T-helper 2 cell treated with Interferon-gamma antibody and Interleukin-4, amounts not matched to agents 5 μg/mL and 100 μg/mL, for 36 hours (primary cell): ENCODE measurements at regions not wholly inside any gene's neighbourhood (a gene's known extent, or its start where the extent isn't known, plus 50 kb on each side); places are given as distances from the start of the nearest gene placed in this dataset.
"Not testable (repeated sequence)": the region's sequence is repeated elsewhere in the genome, so short reads cannot be mapped to it uniquely, and the experiment has no call there.

Experiments
- DNase-seq: peaks from one replicate; pipeline ENCODE4 v3.0.0; 2021; ENCODE audit warnings: low spot score
- H3K27ac Mint-ChIP-seq: one replicate; pipeline ENCODE4 v1.8.0; 2021; ENCODE audit warnings: mild to moderate bottlenecking, mixed read lengths
- H3K27me3 Mint-ChIP-seq: one replicate; pipeline ENCODE4 v1.8.0; 2021; ENCODE audit warnings: low read depth, mixed read lengths
- H3K36me3 Mint-ChIP-seq: one replicate; pipeline ENCODE4 v1.8.0; 2021; ENCODE audit warnings: low read depth, mixed read lengths
- H3K4me1 Mint-ChIP-seq: one replicate; pipeline ENCODE4 v1.8.0; 2021; ENCODE audit warnings: low read depth, mixed read lengths
- H3K4me3 Mint-ChIP-seq: one replicate; pipeline ENCODE4 v1.8.0; 2022; ENCODE audit warnings: mild to moderate bottlenecking, moderate library complexity, mixed read lengths
- H3K9me3 Mint-ChIP-seq: one replicate; pipeline ENCODE4 v1.8.0; 2021; ENCODE audit warnings: mixed read lengths

DNA sequence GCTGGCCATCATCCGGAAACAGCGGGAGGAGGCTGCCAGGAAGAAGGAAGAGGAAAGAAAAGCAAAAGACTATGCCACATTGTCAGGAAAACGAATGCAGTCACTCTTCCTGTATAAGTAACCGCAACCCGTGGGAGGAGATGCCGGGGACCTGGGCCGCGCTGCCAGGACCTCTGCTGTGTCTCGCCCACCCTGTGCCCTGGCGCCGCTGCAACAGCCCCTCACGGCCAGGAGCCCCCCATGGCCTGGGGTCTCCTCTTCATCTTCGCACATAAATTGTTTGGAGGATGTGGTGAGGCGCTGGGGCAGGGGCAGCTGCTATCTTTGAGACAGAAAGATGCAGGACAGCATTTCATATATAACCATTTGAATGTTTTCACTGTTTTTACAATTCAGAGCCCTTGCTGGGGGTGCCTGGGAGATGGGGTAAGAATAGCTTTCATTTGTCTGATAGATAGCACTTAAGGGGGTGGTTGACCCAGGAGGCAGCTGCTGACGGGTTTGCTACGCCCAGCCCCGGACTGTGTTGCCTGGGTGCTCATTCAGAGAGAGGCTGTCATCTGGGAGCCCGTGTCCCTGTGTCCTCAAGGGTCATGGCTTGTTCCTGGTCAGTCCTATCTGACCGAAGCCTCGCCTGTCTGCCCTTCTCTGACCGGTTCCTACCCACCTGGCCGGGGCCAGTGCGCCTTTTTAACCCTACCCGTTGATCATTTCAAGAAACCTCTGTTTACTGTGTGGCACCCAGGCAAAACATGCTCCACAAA lies 1067.7 kb upstream of the COX7C start:
- no peak overlapping the region for H3K27ac Mint-ChIP-seq
- H3K4me3 Mint-ChIP-seq, result no peak overlapping the region
- H3K4me1 Mint-ChIP-seq, result no peaks in the 10 kb centered on the region
- peaks cover 27% of the 10 kb centered on the region for H3K9me3 Mint-ChIP-seq
- no peaks in the 10 kb centered on the region for H3K36me3 Mint-ChIP-seq
- no peaks in the 10 kb centered on the region for H3K27me3 Mint-ChIP-seq
- no peak for DNase-seq

DNA sequence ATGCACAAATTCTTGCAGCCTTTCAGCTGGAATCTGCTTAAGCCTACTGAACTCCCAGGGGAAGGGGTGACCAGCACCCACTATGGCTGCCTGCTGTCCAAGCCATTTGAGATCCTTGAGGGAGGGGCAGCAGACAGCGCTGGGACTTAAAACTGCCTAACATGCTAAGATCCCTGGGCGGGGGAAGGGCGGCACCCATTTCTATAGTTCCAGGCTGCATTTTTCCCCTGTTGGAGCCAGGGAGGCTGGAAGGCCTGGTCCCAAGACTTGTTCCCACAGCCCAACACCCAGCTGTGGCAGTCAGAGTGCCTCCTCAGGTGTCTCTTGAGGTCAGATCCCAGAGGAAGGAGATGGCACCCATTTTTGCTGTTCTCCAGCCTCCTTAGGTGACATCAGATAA lies 1061.3 kb upstream of the COX7C start:
- Mint-ChIP-seq H3K27me3 (no peaks in the 10 kb centered on the region), H3K4me1 (no peaks in the 10 kb centered on the region), H3K4me3 (no peak overlapping the region), H3K36me3 (no peaks in the 10 kb centered on the region), H3K9me3 (peaks cover 28% of the 10 kb centered on the region), H3K27ac (no peak overlapping the region)
- no peak for DNase-seq

DNA sequence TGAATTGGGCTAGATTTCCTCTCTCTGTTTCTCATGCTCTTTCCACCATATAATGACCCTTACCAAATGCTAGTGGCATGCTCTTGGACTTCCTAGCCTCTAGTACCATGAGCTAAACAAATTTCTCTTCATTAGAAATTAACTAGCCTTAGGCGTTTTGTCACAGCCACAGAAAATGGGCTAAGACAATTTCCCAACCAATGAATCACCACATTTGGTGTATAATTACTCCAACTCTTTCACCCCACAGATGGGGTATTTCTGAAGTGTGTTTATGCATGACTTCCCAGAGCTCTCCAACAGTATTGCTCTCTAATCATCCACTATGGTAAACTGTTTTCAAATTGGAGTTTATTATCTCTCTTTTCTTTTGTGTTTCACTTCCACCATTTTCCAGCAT lies 1041.1 kb upstream of the COX7C start:
- peaks cover 3% of the 10 kb centered on the region for H3K9me3 Mint-ChIP-seq

DNA sequence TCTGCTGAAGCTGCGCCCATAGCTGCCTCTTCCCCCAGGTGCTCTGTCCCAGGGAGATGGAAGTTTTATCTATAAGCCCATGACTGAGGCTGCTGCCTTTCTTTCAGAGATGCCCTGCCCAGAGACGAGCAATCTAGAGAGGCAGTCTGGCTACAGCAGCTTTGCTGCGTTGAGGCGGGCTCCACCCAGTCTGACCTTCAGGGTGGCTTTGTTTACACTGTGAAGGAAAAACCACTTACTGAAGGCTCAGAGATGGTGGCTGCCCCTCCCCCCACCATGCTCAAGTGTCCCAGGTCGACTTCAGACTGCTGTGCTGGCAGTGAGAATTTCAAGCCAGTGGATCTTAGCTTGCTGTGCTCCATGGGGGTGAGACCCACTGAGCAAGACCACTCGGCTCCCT lies 1029.9 kb upstream of the COX7C start:
- H3K27ac Mint-ChIP-seq, H3K36me3 Mint-ChIP-seq, H3K4me1 Mint-ChIP-seq, DNase-seq, H3K4me3 Mint-ChIP-seq, H3K27me3 Mint-ChIP-seq: not testable (repeated sequence)
- peaks cover 44% of the 10 kb centered on the region for H3K9me3 Mint-ChIP-seq

More for the DNA sequence above, 1041.1 kb upstream of the COX7C start:
- Mint-ChIP-seq H3K4me3 (no peak overlapping the region), H3K36me3 (no peaks in the 10 kb centered on the region), H3K27me3 (no peaks in the 10 kb centered on the region), H3K27ac (no peak overlapping the region), H3K4me1 (no peaks in the 10 kb centered on the region)
- no peak for DNase-seq

DNA sequence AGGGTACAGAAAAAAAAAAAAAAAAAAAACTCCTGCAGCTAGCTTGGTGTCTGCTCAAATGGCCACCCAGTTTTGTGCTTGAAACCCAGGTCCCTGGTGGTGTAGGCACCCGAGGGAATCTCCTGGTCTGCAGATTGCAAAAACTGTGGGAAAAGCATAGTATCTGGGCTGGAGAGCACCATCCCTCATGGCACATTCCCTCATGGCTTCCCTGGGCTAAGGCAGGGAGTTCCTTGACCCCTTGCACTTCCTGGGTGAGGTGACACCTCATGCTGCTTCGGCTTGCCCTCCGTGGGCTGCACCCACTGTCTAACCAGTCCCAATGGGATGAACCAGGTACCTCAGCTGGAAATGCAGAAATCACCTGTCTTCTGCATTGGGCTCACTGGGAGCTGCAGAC lies 1029.5 kb upstream of the COX7C start:
- DNase-seq, H3K27me3 Mint-ChIP-seq, H3K27ac Mint-ChIP-seq, H3K36me3 Mint-ChIP-seq, H3K4me1 Mint-ChIP-seq, H3K4me3 Mint-ChIP-seq: not testable (repeated sequence)
- peaks cover 46% of the 10 kb centered on the region for H3K9me3 Mint-ChIP-seq

DNA sequence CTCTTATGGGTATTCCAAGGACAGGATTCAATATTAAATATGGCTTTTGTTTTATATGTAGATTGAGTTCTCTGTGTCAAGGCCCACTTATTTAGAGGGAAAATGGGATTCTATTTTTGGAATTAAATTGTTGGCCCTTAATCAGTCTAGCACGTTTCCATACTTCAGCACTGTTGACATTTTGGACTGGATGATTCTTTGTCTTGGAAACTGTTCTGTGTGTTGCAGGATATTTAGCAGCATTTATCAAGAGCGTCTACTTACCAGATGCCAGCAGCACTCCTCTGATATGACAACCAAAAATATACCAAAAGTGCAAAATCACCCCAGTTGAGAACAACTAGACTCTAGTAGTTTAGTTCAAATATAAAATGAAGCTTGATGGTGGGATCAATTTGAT lies 1027.0 kb upstream of the COX7C start:
- H3K36me3 Mint-ChIP-seq, result no peaks in the 10 kb centered on the region
- H3K4me3 Mint-ChIP-seq, result no peak overlapping the region
- no peaks in the 10 kb centered on the region for H3K4me1 Mint-ChIP-seq
- H3K9me3 Mint-ChIP-seq, result peaks cover 38% of the 10 kb centered on the region
- H3K27ac Mint-ChIP-seq, result no peak overlapping the region
- H3K27me3 Mint-ChIP-seq, result no peaks in the 10 kb centered on the region
- DNase-seq, result no peak

DNA sequence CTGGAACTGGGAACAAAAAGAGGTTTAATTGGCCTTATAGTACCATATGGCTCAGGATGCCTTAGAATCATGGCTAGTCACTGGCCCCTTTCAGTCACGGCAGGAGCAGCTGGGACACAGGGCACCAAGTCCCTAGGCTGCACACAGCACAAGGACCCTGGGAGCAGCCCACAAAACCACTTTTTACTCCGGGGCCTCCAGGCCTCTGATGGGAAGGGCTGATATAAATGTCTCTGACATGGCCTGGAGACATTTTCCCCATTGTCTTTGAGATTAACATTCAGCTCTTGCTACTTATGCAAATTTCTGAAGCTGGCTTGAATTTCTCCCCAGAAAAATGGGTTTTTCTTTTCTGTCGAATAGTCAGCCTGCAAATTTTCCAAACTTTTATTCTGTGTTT lies 1026.4 kb upstream of the COX7C start:
- Mint-ChIP-seq H3K36me3 (no peaks in the 10 kb centered on the region), H3K4me3 (no peak overlapping the region), H3K27me3 (no peaks in the 10 kb centered on the region), H3K27ac (no peak overlapping the region), H3K4me1 (no peaks in the 10 kb centered on the region), H3K9me3 (peaks cover 35% of the 10 kb centered on the region)
- no peak for DNase-seq

DNA sequence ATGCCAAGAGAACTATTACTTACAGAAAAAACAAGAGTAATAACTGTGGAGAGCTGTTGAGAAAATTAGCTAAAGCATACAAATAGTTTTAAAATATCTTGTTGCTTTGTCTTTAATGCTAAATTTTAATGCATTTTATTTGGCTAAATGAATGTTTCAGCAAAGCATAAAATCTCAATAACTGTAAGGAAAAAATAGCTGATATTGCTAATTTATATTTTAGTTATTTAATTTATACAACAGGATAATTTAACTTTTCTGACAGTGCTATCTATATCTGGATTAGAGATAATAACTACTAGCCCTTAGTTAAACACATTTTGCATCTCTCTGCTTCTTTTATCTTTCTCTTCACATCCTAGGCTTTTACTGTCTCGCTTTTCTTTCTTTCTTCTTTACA lies 1014.9 kb upstream of the COX7C start:
- H3K9me3 Mint-ChIP-seq, result no peaks in the 10 kb centered on the region
- H3K27me3 Mint-ChIP-seq, result no peaks in the 10 kb centered on the region
- H3K27ac Mint-ChIP-seq, result no peak overlapping the region
- no peaks in the 10 kb centered on the region for H3K36me3 Mint-ChIP-seq
- H3K4me3 Mint-ChIP-seq, result no peak overlapping the region
- DNase-seq, result no peak
- no peaks in the 10 kb centered on the region for H3K4me1 Mint-ChIP-seq

DNA sequence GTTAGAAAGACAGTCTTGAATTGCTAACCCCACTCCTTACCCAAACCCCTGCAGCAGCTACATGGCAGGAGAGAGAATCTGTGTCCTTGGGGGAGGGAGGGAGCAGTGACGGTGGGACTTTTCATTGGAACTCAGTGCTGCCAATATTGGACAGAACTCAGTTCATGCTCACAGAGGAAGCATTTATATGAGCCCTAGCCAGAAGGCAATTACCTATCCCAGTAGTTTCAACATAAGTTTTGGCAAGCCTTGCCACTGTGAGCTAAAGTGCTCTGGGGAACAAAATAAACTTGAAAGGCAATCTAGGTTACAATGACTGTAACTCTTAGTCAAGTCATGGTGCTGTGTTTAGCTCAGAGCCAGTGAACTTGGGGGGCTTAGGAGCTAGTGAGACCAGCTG lies 1013.4 kb upstream of the COX7C start:
- H3K27me3 Mint-ChIP-seq, result no peaks in the 10 kb centered on the region
- H3K9me3 Mint-ChIP-seq, result peaks cover 3% of the 10 kb centered on the region
- no peak overlapping the region for H3K27ac Mint-ChIP-seq
- no peaks in the 10 kb centered on the region for H3K4me1 Mint-ChIP-seq
- H3K4me3 Mint-ChIP-seq, result no peak overlapping the region
- H3K36me3 Mint-ChIP-seq, result no peaks in the 10 kb centered on the region
- DNase-seq, result no peak

DNA sequence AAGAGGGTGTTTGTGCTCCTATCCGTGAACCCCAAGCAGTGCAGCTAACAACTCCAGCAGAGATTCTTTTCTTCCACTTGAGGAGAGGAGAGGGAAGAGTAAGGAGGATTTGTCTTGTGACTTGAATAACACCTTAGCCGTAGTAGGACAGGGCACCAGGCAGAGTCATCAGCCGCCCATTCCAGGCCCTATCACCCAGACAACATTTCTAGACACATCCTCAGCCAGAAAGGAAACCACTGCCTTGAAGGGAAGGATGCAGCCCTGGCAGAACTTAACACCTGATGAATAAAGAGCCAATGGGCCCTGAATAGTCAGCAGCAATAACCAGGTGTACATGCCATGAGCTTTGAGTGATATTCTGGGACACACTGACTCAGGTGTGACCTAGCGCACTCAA lies 1013.0 kb upstream of the COX7C start:
- no peak overlapping the region for H3K27ac Mint-ChIP-seq
- no peaks in the 10 kb centered on the region for H3K4me1 Mint-ChIP-seq
- H3K27me3 Mint-ChIP-seq, result no peaks in the 10 kb centered on the region
- H3K9me3 Mint-ChIP-seq, result peaks cover 3% of the 10 kb centered on the region
- no peak for DNase-seq
- H3K36me3 Mint-ChIP-seq, result no peaks in the 10 kb centered on the region
- H3K4me3 Mint-ChIP-seq, result no peak overlapping the region

DNA sequence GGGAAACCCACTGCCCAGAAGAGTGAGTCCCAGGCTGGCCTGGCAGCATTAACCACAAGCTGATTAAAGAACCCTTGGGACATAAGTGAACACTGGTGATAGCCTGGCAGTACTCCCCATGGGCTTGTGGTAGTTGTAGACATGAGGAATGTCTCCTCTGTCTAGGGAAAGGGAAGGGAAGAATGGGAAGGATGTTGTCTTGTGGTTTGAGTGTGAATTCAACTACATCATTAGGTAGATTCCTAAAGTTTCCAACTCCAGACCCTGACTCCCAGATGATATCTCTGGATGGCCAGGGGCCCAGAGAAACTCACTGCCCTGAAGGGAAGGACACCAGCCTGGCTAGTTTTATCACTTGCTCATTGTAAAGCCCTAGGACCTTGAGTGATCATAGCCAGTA lies 1012.4 kb upstream of the COX7C start:
- no peak overlapping the region for H3K27ac Mint-ChIP-seq
- H3K9me3 Mint-ChIP-seq, result peaks cover 5% of the 10 kb centered on the region
- no peak overlapping the region for H3K4me3 Mint-ChIP-seq
- DNase-seq, result no peak
- H3K27me3 Mint-ChIP-seq, result no peaks in the 10 kb centered on the region
- no peaks in the 10 kb centered on the region for H3K36me3 Mint-ChIP-seq
- no peaks in the 10 kb centered on the region for H3K4me1 Mint-ChIP-seq

DNA sequence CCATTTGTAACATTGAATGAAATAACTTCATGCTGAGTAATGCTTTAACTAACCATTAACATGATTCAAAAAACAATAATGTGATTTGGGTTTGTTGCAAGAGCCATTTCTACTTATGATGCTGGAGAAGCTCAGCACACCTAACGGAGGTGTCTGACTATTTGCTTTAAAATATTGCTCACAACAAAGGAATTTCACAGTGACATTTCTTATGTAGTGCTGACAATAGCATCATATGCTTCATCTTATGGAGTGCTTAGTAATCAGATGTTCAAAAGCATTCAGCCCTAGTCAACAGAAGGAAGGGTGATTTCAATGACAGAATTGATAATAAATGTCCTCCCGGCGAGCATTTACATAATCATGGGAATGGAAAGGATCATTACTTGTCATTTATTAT lies 1003.3 kb upstream of the COX7C start:
- H3K27me3 Mint-ChIP-seq, result no peaks in the 10 kb centered on the region
- no peak for DNase-seq
- no peaks in the 10 kb centered on the region for H3K4me1 Mint-ChIP-seq
- H3K9me3 Mint-ChIP-seq, result peaks cover 20% of the 10 kb centered on the region
- H3K27ac Mint-ChIP-seq, result no peak overlapping the region
- H3K36me3 Mint-ChIP-seq, result no peaks in the 10 kb centered on the region
- no peak overlapping the region for H3K4me3 Mint-ChIP-seq

DNA sequence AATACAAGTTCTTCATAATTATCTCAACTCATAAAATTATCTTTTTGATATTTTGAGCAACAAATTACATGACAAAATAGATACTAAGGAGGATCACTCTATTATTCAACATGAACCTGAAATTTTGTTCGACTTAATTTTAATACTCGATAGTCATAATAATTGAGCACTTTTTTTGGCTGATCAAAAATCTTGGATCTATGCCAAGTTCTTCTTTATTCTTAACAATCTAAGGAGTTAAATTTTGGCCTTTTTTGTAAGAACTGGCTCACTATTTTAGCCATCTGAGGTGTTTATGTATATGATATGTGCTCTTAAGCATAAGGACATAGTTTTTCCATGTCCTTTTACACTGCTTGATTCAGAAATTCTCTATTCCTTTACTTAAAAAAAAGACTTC lies 996.1 kb upstream of the COX7C start:
- Mint-ChIP-seq H3K4me1 (no peaks in the 10 kb centered on the region), H3K27ac (no peak overlapping the region), H3K4me3 (no peak overlapping the region), H3K36me3 (no peaks in the 10 kb centered on the region), H3K9me3 (peaks cover 10% of the 10 kb centered on the region), H3K27me3 (no peaks in the 10 kb centered on the region)
- no peak for DNase-seq

DNA sequence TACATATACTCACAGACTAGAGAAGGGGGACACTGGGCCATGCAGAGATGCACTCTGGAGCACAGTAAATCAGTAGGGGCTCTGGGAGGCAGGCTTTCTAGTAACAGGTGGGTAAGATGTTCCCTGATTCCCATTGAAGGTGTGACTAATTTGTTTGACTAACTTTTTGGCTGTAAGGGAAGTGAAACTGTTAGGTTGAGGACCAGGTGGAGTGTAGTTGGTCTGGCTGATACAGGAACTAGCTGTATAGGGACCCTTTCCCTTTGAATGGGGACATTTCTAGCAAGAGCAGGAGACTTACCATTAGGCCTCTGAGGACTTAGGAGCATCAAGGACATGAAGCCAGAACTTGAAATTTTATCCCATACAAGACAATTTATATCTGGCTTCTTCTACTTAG lies 989.6 kb upstream of the COX7C start:
- no peak for DNase-seq
- Mint-ChIP-seq H3K4me1 (no peaks in the 10 kb centered on the region), H3K27me3 (no peaks in the 10 kb centered on the region), H3K4me3 (no peak overlapping the region), H3K9me3 (no peaks in the 10 kb centered on the region), H3K36me3 (no peaks in the 10 kb centered on the region), H3K27ac (no peak overlapping the region)

DNA sequence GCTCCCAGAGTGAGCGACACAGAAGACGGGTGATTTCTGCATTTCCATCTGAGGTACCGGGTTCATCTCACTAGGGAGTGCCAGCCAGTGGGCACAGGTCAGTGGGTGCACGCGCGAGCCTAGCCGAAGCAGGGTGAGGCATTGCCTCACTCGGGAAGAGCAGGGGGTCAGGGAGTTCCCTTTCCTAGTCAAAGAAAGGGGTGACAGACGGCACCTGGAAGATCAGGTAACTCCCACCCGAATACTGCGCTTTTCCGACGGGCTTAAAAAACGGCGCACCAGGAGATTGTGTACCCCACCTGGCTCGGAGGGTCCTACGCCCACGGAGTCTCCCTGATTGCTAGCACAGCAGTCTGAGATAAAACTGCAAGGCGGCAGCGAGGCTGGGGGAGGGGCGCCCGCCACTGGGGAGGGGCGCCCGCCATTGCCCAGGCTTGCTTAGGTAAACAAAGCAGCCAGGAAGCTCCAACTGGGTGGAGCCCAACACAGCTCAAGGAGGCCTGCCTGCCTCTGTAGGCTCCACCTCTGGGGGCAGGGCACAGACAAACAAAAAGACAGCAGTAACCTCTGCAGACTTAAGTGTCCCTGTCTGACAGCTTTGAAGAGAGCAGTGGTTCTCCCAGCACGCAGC lies 979.1 kb upstream of the COX7C start:
- not testable (repeated sequence) for H3K4me3 Mint-ChIP-seq, H3K4me1 Mint-ChIP-seq, H3K9me3 Mint-ChIP-seq, H3K27me3 Mint-ChIP-seq, H3K27ac Mint-ChIP-seq, DNase-seq, H3K36me3 Mint-ChIP-seq
